WERI-Rb-1 (cell line): ENCODE measurements at regions not wholly inside any gene's neighbourhood (a gene's known extent, or its start where the extent isn't known, plus 50 kb on each side); places are given as distances from the start of the nearest gene placed in this dataset.
A peak's percentile ranks its signal among the peaks of the same experiment; 100 is the strongest.

Source experiments
- DNase-seq: peaks from one replicate; pipeline ENCODE4 v3.0.0-alpha.2; 2020
- H3K27ac ChIP-seq: fragments of 250-450 bp; sonication (Bioruptor Pico); 2 replicates; pipeline ENCODE4 v1.5.1; 2020; ENCODE audit warnings: mild to moderate bottlenecking, moderate library complexity
- H3K27me3 ChIP-seq: fragments of 250-450 bp; sonication (Bioruptor Pico); 2 replicates; pipeline ENCODE4 v1.5.1; 2021; ENCODE audit warnings: mild to moderate bottlenecking, low read depth, moderate library complexity; ENCODE audit not compliant: insufficient read depth, severe bottlenecking
- H3K36me3 ChIP-seq: fragments of 250-450 bp; sonication (Bioruptor Pico); 2 replicates; pipeline ENCODE4 v1.5.1; 2020; ENCODE audit warnings: mild to moderate bottlenecking, moderate library complexity
- H3K4me3 ChIP-seq: 2 replicates; pipeline ENCODE4 v1.5.1; 2011; ENCODE audit warnings: low read depth, mild to moderate bottlenecking, control low read depth, low read length
- H3K9me3 ChIP-seq: fragments of 250-450 bp; sonication (Bioruptor Pico); 2 replicates; pipeline ENCODE4 v1.5.1; 2021; ENCODE audit warnings: mild to moderate bottlenecking, moderate library complexity; ENCODE audit not compliant: severe bottlenecking
- TF ChIP-seq, protein P1 (sequence below): IDR thresholded peaks from 2 replicates; pipeline ENCODE4 v1.5.1; 2011; ENCODE audit warnings: low read depth, mild to moderate bottlenecking, control low read depth, inconsistent platforms, low read length

DNA sequence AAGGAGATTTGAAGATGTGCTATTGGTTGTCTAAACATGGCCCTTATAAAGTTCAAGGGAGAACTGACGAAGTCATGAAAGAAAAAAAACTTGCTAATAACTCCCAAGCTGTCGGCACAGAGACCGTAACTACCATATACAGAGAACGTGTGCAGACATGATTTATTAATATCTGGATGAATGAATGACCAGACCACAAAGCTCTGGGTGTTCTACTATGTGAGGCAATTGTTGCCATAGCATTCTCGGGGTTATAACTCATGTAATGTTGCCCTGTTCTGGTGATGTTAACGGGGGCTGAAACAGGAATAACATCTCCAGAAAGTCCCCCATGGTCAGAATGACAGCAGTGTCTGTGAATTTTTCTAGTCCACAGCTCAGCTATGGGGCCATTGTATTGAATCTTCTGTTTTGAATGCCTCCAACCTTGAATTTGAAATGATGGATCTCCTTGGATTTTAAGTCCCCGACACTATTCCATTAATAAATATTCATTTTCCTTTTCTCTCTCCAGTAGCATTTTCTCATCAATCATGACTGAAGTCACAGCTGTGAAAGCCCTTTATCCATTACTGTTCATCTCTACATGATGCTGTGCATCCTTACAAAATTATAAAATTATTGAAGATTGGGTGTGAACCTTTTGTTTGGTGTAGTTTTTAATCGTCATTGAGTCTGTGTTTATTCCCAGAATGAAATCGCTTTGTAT lies 483.4 kb upstream of the KLHL29 start:
- Histone ChIP-seq H3K4me3 (no peak overlapping the region), H3K27me3 (no peaks in the 10 kb centered on the region), H3K36me3 (no peaks in the 10 kb centered on the region), H3K27ac (no peak overlapping the region), H3K9me3 (no peaks in the 10 kb centered on the region)
- TF ChIP-seq, protein P1, sequence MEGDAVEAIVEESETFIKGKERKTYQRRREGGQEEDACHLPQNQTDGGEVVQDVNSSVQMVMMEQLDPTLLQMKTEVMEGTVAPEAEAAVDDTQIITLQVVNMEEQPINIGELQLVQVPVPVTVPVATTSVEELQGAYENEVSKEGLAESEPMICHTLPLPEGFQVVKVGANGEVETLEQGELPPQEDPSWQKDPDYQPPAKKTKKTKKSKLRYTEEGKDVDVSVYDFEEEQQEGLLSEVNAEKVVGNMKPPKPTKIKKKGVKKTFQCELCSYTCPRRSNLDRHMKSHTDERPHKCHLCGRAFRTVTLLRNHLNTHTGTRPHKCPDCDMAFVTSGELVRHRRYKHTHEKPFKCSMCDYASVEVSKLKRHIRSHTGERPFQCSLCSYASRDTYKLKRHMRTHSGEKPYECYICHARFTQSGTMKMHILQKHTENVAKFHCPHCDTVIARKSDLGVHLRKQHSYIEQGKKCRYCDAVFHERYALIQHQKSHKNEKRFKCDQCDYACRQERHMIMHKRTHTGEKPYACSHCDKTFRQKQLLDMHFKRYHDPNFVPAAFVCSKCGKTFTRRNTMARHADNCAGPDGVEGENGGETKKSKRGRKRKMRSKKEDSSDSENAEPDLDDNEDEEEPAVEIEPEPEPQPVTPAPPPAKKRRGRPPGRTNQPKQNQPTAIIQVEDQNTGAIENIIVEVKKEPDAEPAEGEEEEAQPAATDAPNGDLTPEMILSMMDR: no peak
- DNase-seq: no peak

DNA sequence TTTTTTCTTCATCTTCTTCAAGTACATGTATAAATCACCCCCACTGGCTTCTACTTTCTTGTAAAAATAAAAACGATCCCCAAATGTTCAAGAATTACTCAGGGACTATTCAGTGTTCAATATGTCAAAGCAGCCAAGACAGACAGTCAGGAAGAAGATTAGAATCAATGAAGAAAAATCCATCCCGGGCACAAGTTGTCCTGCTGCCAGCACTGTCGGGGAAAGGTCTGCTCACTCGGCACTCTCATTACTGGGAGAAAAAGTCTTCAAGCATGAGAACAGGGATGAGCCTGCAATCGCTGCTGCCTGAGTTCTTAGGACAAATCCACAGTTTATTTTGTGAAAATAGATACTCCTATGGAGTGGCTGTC lies 482.8 kb upstream of the KLHL29 start:
- no peaks in the 10 kb centered on the region for H3K36me3 ChIP-seq
- H3K27me3 ChIP-seq: no peaks in the 10 kb centered on the region
- H3K9me3 ChIP-seq: no peaks in the 10 kb centered on the region
- DNase-seq: no peak
- no peak overlapping the region for H3K27ac ChIP-seq
- H3K4me3 ChIP-seq: no peak overlapping the region
- TF ChIP-seq, protein P1: no peak

DNA sequence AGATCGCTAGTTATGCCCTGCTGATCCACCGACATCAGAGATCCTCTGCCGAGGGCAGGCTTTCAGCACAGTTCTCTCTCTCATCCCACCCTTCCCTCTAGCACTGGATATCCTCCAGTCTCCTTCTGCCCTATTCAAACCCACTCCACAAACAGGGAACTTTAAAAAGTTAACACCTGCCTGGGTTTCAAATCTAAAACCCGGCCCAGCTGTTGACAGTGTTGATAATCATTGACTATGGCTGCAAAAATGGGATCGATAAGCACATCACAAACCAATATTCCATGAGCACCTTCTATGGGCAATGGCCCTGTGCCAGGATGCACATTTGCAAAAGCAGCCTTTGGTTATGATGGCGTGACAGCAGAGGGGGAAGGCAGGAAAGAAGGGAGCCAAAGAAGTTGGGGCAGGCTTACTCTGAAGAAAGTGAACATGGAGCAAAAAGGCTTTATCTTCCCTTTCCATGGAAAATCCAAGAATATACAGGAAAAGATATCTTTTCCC lies 482.3 kb upstream of the KLHL29 start:
- no peak overlapping the region for H3K27ac ChIP-seq
- H3K36me3 ChIP-seq: no peaks in the 10 kb centered on the region
- TF ChIP-seq, protein P1: no peak
- DNase-seq: no peak
- no peaks in the 10 kb centered on the region for H3K9me3 ChIP-seq
- H3K27me3 ChIP-seq: no peaks in the 10 kb centered on the region
- H3K4me3 ChIP-seq: no peak overlapping the region

DNA sequence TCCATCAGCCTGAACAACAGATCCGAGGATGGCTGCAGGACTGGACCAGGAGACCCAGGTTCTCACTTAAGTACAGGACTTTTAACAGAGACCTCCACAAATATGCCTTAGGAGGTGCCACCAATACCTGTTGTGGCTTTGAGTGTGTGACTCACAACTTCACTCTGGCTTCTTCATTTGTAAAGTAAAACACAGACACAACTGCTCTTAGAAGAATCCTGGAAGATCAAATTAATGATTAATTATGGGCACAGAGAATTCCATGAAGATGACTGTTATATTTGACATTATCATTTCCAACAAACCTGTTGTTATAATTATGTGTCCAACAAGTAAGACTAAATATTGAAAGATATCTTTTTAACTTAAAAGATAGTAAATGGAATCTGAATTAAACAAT lies 481.4 kb upstream of the KLHL29 start:
- Histone ChIP-seq H3K27me3 (no peaks in the 10 kb centered on the region), H3K36me3 (no peaks in the 10 kb centered on the region), H3K27ac (no peak overlapping the region), H3K4me3 (no peak overlapping the region), H3K9me3 (no peaks in the 10 kb centered on the region)
- no peak for DNase-seq
- TF ChIP-seq, protein P1: no peak

DNA sequence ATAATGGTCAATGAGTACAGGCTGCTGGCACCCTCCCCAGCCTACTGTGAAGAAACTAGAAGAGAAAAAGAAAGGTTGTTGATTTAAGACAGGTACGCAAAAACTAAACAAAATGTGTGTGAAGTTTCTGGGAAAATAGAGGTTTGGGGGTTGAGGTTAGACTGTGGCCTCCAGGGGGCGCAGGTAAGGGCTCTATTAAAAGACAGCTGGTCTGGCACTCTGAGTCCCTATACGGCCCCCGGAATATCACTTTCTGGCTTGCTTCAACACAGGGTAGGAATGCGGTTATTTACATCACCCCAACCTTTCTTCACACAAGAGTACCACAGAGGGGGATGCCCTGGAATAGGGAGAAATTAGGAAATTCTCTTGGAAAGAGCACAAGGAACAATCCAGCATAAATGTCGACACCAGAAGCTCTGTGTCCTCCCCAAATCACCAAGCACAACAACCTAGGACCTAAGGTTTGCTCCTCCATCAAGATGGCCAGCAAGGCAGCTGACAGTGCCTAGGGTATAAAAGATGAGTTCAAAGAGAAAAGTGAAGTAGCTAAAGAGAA lies 480.8 kb upstream of the KLHL29 start:
- TF ChIP-seq, protein P1: peak; percentile 80
- Histone ChIP-seq H3K27me3 (no peaks in the 10 kb centered on the region), H3K9me3 (no peaks in the 10 kb centered on the region), H3K27ac (no peak overlapping the region), H3K36me3 (no peaks in the 10 kb centered on the region), H3K4me3 (no peak overlapping the region)
- DNase-seq: peak; percentile 74
